ENCODE measurements at regions not wholly inside any gene's neighbourhood (a gene's known extent, or its start where the extent isn't known, plus 50 kb on each side); places are given as distances from the start of the nearest gene placed in this dataset.

- TF ChIP-seq CTCF (conservative IDR thresholded peaks at IDR 0.05; ENCODE audit: low read depth, low read length) (no peak), EZH2phosphoT487 (IDR thresholded peaks at IDR 0.05; ENCODE audit: borderline replicate concordance, low read length) (no peak), EZH2 (IDR thresholded peaks at IDR 0.05; ENCODE audit: low read length, unreplicated experiment) (no peak)
These were observed 51.6 kb upstream of the TAF1B start for GRCh38 chr2:9791711-9792110.
